HG02981 (cell line): ENCODE measurements at regions not wholly inside any gene's neighbourhood (a gene's known extent, or its start where the extent isn't known, plus 50 kb on each side); places are given as distances from the start of the nearest gene placed in this dataset.

Experiments
- ATAC-seq: cut with Tn5 transposase; IDR thresholded peaks from one replicate; pipeline ENCODE4 v1.9.1; 2021; ENCODE audit warnings: mild to moderate bottlenecking, moderate library complexity; ENCODE audit not compliant: unreplicated experiment

DNA sequence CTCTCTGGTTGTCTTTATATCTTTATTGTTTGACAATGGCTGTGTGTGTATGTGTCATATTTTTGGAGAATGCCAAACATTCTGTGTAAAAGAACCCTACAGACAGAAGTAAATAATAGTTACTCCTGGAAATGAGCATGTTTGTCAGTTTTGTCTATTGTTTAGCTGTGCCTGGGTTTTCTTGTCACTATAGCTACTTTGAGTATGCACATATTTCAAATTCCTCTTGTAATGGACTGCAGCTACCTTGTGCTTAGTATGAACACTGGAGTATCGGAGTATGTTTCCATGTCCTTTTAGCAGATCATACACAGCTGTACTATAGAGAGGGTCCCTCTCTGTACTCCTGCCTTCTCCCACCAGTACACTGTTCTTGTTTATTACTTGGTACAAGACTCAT lies 58.0 kb upstream of the DOCK10 start:
- ATAC-seq = no peak

DNA sequence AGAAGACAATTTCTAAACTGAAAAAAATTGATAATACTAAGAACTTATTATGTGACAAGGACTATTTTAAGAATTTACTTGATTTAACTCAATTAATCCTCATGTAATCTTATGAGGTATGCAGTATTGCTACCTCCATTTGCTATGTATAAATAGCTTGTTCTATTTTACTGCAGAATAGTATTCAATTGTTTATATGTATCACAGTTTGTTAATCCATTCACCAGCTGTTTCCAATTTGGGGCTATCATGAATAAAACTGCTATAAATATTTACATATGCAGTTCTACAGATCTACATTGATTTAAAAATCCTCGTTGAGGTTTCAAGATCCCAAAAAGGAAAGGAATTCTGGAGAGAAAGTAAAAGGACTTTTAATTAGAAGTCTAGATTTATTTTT lies 54.8 kb upstream of the DOCK10 start:
- no peak for ATAC-seq
